Sigmoid colon (tissue), 4 donors: ENCODE measurements at regions not wholly inside any gene's neighbourhood (a gene's known extent, or its start where the extent isn't known, plus 50 kb on each side); places are given as distances from the start of the nearest gene placed in this dataset.

Experiments
- EP300 ChIP-seq, 4 donors: sonication (generic); formaldehyde crosslinking; IDR thresholded peaks; one replicate each; pipeline ENCODE4 v1.6.1; 2017; ENCODE audit warnings: antibody characterized with exemption in 4 of 4
- POLR2A ChIP-seq, 2 donors: fragments of 450-650 bp; IDR thresholded peaks; one replicate each; pipeline ENCODE4 v1.6.1; 2016; ENCODE audit warnings: antibody characterized with exemption in 2 of 2, mild to moderate bottlenecking in 2 of 2, moderate library complexity in 2 of 2
- TF ChIP-seq, protein P1 (sequence below), 4 experiments: fragments of 450-650 bp in 3 of 4; fragments of 200-600 bp in 1 of 4; IDR thresholded peaks; one replicate each; pipeline ENCODE4 v1.5.1; 2016 to 2019; ENCODE audit warnings: antibody characterized with exemption in 4 of 4, mild to moderate bottlenecking in 3 of 4, moderate library complexity in 2 of 4

DNA sequence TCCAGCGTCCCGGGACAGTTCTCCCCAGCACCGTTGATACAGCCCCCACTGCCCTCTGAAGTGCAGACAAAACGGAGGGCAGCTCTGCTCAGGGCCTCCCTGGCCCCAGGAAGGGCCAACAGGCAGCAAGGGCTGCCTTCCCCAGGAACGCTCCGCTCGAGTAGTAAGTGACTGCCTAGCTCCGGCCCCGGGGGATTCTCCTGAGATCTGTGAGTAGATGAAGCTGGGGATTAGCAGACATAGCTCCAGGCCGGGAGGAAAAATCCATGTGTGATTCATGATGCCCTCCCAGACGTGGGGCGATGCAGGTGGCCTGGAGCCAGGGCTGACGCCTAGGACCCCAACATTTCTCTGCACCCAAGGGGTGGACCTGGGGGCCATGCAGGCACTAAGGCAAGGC lies 85.3 kb downstream of the ENGASE start:
- TF ChIP-seq POLR2A (IDR thresholded peaks at IDR 0.05), result no peak
- TF ChIP-seq, protein P1, sequence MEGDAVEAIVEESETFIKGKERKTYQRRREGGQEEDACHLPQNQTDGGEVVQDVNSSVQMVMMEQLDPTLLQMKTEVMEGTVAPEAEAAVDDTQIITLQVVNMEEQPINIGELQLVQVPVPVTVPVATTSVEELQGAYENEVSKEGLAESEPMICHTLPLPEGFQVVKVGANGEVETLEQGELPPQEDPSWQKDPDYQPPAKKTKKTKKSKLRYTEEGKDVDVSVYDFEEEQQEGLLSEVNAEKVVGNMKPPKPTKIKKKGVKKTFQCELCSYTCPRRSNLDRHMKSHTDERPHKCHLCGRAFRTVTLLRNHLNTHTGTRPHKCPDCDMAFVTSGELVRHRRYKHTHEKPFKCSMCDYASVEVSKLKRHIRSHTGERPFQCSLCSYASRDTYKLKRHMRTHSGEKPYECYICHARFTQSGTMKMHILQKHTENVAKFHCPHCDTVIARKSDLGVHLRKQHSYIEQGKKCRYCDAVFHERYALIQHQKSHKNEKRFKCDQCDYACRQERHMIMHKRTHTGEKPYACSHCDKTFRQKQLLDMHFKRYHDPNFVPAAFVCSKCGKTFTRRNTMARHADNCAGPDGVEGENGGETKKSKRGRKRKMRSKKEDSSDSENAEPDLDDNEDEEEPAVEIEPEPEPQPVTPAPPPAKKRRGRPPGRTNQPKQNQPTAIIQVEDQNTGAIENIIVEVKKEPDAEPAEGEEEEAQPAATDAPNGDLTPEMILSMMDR (IDR thresholded peaks at IDR 0.05), result no peak
- no peak for TF ChIP-seq EP300 (IDR thresholded peaks at IDR 0.05)
